Transverse colon (tissue), 4 donors: ENCODE measurements at regions not wholly inside any gene's neighbourhood (a gene's known extent, or its start where the extent isn't known, plus 50 kb on each side); places are given as distances from the start of the nearest gene placed in this dataset.

ENCODE experiments used
- DNase-seq: peaks from one replicate; pipeline ENCODE4 v3.0.0-alpha.2; 2019
- H3K27ac ChIP-seq, 4 donors: fragments of 200-600 bp; sonication (generic); 2 replicates each; pipeline ENCODE4 v1.5.1; 2016 to 2018; ENCODE audit warnings: inconsistent platforms in 4 of 4
- H3K27me3 ChIP-seq: fragments of 200-600 bp; sonication (generic); 2 replicates; pipeline ENCODE4 v1.5.1; 2017; ENCODE audit warnings: inconsistent platforms
- H3K36me3 ChIP-seq, 4 donors: fragments of 200-600 bp; sonication (generic); 2 replicates each; pipeline ENCODE4 v1.5.1; 2017 to 2019; ENCODE audit warnings: inconsistent platforms in 4 of 4
- H3K4me1 ChIP-seq, 4 donors: fragments of 200-600 bp; sonication (generic); 2 replicates each; pipeline ENCODE4 v1.5.1; 2017 to 2020; ENCODE audit warnings: inconsistent platforms in 4 of 4
- H3K4me3 ChIP-seq, 4 donors: fragments of 200-600 bp; sonication (generic); 1 replicate in 1 of 4; 2 replicates in 3 of 4; pipeline versions ENCODE4 v1.5.1 to v1.6.1; 2017 to 2019; ENCODE audit warnings: inconsistent platforms in 4 of 4
- H3K9me3 ChIP-seq, 2 donors: fragments of 200-600 bp; sonication (generic); 2 replicates each; pipeline ENCODE4 v1.5.1; 2017 to 2019; ENCODE audit warnings: inconsistent platforms in 2 of 2
- CTCF ChIP-seq, 5 experiments: fragments of 200-600 bp in 3 of 5; fragments of 450-650 bp in 2 of 5; sonication (generic) in 3 of 5; IDR thresholded peaks; 1 replicate in 2 of 5; 2 replicates in 3 of 5; pipeline ENCODE4 v1.5.1; 2016 to 2017; ENCODE audit warnings: antibody characterized with exemption in 5 of 5, inconsistent platforms in 3 of 5, mild to moderate bottlenecking in 2 of 5, moderate library complexity in 1 of 5
- EP300 ChIP-seq: sonication (generic); formaldehyde crosslinking; IDR thresholded peaks from one replicate; pipeline ENCODE4 v1.6.1; 2017; ENCODE audit warnings: antibody characterized with exemption, low read depth
- POLR2A ChIP-seq: fragments of 450-650 bp; IDR thresholded peaks from one replicate; pipeline ENCODE4 v1.6.1; 2016; ENCODE audit warnings: antibody characterized with exemption, mild to moderate bottlenecking, moderate library complexity
- POLR2AphosphoS5 ChIP-seq, 3 donors: sonication (generic); formaldehyde crosslinking; IDR thresholded peaks; one replicate each; pipeline ENCODE4 v1.6.1; 2016; ENCODE audit warnings: antibody characterized with exemption in 3 of 3
- WGBS, 2 donors: methylation state at CpG; one replicate each; pipeline ENCODE4 v1.1.5; 2018; ENCODE audit warnings: low coverage in 1 of 2; 5-methylcytosine and 5-hydroxymethylcytosine counted together
- in situ Hi-C, 4 donors: fragments of 200-750 bp; cut with MboI; loops; one replicate each; pipeline versions ENCODE4 v1.15.0 to v1.15.1; 2017; ENCODE audit warnings: low sequenced_read_pairs in 3 of 4, low pct_ligation_motif_present in 1 of 4, low pct_unique_long_range_greater_than_20kb in 1 of 4
- intact Hi-C: fragments of 100-400 bp; cut with DNase I; formaldehyde crosslinking; loops from one replicate; pipeline ENCODE4 v1.15.1; 2023; ENCODE audit warnings: low total_unique reads

GRCh38 chr9:26176628-26177027, 498.4 kb upstream of the TUSC1 start:
- no peak for TF ChIP-seq POLR2AphosphoS5 (IDR thresholded peaks at IDR 0.05)
- TF ChIP-seq CTCF (IDR thresholded peaks at IDR 0.05): no peak
- no peak for TF ChIP-seq POLR2A
- no peak for TF ChIP-seq EP300
- in situ Hi-C loops: no loop called here
- Histone ChIP-seq H3K27me3 (no peaks in the 10 kb centered on the region), H3K4me3 (no peak overlapping the region), H3K36me3 (no peaks in the 10 kb centered on the region), H3K27ac (no peak overlapping the region), H3K4me1 (no peaks in the 10 kb centered on the region), H3K9me3 (no peaks in the 10 kb centered on the region)
- intact Hi-C loops: no loop called here
- no peak for DNase-seq
- 71 to 81% methylated on average over 1 of the region's 1 CpG for WGBS, 2 donors

GRCh38 chr9:26175264-26175663, 497.0 kb upstream of the TUSC1 start:
- 79% methylated on average over 1 of the region's 1 CpG; no CpG with 5 or more reads in 1 of the 2 donors for WGBS, 2 donors
- in situ Hi-C loops: no loop called here

GRCh38 chr9:26172301-26172700, 494.1 kb upstream of the TUSC1 start:
- WGBS, 2 donors: 67 to 68% methylated on average over 2 of the region's 2 CpGs
- no peak overlapping the region for H3K4me3 ChIP-seq
- no peak overlapping the region for H3K27ac ChIP-seq
- intact Hi-C loops (no loop called here), in situ Hi-C loops (no loop called here)
- DNase-seq: no peak
- H3K27me3 ChIP-seq: no peaks in the 10 kb centered on the region
- no peaks in the 10 kb centered on the region for H3K9me3 ChIP-seq
- no peaks in the 10 kb centered on the region for H3K36me3 ChIP-seq
- TF ChIP-seq CTCF (IDR thresholded peaks at IDR 0.05) (no peak), EP300 (no peak), POLR2A (no peak), POLR2AphosphoS5 (IDR thresholded peaks at IDR 0.05) (no peak)
- no peaks in the 10 kb centered on the region for H3K4me1 ChIP-seq

More at GRCh38 chr9:26175264-26175663, 497.0 kb upstream of the TUSC1 start:
- no peaks in the 10 kb centered on the region for H3K9me3 ChIP-seq
- no peaks in the 10 kb centered on the region for H3K36me3 ChIP-seq
- DNase-seq: no peak
- H3K27me3 ChIP-seq: no peaks in the 10 kb centered on the region
- H3K4me1 ChIP-seq: no peaks in the 10 kb centered on the region
- no peak overlapping the region for H3K27ac ChIP-seq
- intact Hi-C loops: no loop called here
- H3K4me3 ChIP-seq: no peak overlapping the region
- TF ChIP-seq POLR2AphosphoS5 (IDR thresholded peaks at IDR 0.05) (no peak), POLR2A (no peak), EP300 (no peak), CTCF (IDR thresholded peaks at IDR 0.05) (no peak)

GRCh38 chr9:26171691-26172090, 493.4 kb upstream of the TUSC1 start:
- H3K4me3 ChIP-seq: no peak overlapping the region
- no peak overlapping the region for H3K27ac ChIP-seq
- no peaks in the 10 kb centered on the region for H3K9me3 ChIP-seq
- H3K36me3 ChIP-seq: no peaks in the 10 kb centered on the region
- H3K4me1 ChIP-seq: no peaks in the 10 kb centered on the region
- in situ Hi-C loops (no loop called here), intact Hi-C loops (no loop called here)
- H3K27me3 ChIP-seq: no peaks in the 10 kb centered on the region
- no peak for DNase-seq
- TF ChIP-seq CTCF (IDR thresholded peaks at IDR 0.05) (no peak), POLR2AphosphoS5 (IDR thresholded peaks at IDR 0.05) (no peak), POLR2A (no peak), EP300 (no peak)
- WGBS, 2 donors: 18% methylated on average over 2 of the region's 2 CpGs
